ENCODE measurements at regions not wholly inside any gene's neighbourhood (a gene's known extent, or its start where the extent isn't known, plus 50 kb on each side); places are given as distances from the start of the nearest gene placed in this dataset.

DNA sequence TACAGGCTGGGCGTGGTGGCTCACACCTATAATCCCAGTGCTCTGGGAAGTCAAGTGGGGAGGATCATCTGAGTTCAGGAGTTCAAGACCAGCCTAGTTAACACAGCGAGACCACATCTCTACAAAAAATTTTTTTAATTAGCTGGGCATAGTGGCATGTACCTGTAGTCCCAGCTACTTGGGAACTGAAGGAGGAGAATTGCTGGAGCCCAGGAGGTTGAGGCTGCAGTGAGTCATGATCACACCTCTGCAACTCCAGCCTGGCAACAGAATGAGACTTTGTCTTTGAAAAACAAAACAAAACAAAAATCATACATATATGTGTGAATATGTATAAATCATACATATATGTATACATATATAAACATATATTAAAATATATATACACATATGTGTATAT, 54.1 kb upstream of the MARCHF10 start:
- BruUV-seq (replicated peaks), result no TSS peak
- no peak overlapping the region for H3K27ac Mint-ChIP-seq (ENCODE audit: low read depth, unreplicated experiment)
- H3K27me3 Mint-ChIP-seq (ENCODE audit: insufficient read depth, unreplicated experiment), result no peaks in the 10 kb centered on the region
- H3K36me3 Mint-ChIP-seq (ENCODE audit: insufficient read depth, unreplicated experiment), result no peaks in the 10 kb centered on the region
- H3K4me3 Mint-ChIP-seq (ENCODE audit: unreplicated experiment), result no peak overlapping the region
- POLR2A ChIA-PET, result interaction anchor here (1.2 kb wide), 1 partner anchor 14 kb away, joined by 6 read pairs; no protein-coding TSS in a partner anchor
- peak; percentile 41 for DNase-seq (ENCODE audit: unreplicated experiment)
- CTCF ChIA-PET, result interaction anchor here (0.7 kb wide), 1 partner anchor 35 kb away, joined by 3 read pairs; no protein-coding TSS in a partner anchor
- no peaks in the 10 kb centered on the region for H3K9me3 Mint-ChIP-seq (ENCODE audit: unreplicated experiment)
- TF ChIP-seq, protein P1, sequence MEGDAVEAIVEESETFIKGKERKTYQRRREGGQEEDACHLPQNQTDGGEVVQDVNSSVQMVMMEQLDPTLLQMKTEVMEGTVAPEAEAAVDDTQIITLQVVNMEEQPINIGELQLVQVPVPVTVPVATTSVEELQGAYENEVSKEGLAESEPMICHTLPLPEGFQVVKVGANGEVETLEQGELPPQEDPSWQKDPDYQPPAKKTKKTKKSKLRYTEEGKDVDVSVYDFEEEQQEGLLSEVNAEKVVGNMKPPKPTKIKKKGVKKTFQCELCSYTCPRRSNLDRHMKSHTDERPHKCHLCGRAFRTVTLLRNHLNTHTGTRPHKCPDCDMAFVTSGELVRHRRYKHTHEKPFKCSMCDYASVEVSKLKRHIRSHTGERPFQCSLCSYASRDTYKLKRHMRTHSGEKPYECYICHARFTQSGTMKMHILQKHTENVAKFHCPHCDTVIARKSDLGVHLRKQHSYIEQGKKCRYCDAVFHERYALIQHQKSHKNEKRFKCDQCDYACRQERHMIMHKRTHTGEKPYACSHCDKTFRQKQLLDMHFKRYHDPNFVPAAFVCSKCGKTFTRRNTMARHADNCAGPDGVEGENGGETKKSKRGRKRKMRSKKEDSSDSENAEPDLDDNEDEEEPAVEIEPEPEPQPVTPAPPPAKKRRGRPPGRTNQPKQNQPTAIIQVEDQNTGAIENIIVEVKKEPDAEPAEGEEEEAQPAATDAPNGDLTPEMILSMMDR (IDR thresholded peaks at IDR 0.05; ENCODE audit: unreplicated experiment), result no peak
- no peaks in the 10 kb centered on the region for H3K4me1 Mint-ChIP-seq (ENCODE audit: insufficient read depth, unreplicated experiment)
- intact Hi-C loops (cut with micrococcal nuclease), result loop anchor here (5.0 kb wide), 1 partner anchor 40 kb away; no protein-coding TSS in a partner anchor

DNA sequence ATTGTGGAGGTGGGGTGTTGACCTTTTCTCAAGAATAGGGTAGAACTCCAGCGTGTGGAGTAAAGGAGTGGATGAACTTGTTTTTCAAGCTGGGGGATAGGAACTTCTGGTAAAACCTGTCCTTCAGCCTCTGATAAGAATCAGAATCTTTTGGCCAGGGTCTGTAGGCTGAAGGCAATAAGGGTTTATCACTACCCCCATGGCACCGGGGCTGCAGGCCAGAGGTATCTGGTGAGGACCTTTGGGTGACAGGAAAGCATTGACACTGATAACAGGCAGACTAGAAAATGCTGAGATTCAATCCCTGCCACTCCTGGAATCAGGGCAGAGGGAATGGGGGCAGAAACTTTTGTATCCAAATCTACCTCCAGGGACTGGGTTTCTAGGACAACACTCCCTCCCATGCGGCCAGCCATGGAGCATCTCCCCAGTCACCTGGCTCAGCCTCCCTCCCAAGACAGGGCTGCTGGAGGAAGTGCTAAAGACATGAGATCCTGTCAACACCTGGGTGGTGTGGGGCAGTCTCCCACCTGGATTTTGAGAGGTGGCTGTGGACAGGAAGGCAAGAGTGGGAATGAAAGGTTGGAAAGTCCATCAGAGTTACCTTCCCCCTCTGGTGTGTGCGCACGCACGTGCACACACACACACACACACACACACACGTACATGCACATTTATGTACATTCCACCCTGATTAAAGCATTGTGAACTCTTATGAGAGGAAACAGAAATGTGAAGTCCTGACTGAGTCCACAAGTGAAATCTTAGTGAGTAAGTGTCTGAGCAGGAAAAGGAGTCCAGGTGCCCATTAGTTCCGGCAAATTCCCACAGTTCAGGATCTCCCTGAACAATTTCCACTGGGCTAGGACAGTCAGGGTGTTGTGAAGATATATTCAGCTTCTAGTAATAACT, 53.1 kb upstream of the MARCHF10 start:
- Mint-ChIP-seq H3K4me3 (ENCODE audit: unreplicated experiment) (no peak overlapping the region), H3K36me3 (ENCODE audit: insufficient read depth, unreplicated experiment) (no peaks in the 10 kb centered on the region), H3K9me3 (ENCODE audit: unreplicated experiment) (no peaks in the 10 kb centered on the region), H3K27me3 (ENCODE audit: insufficient read depth, unreplicated experiment) (no peaks in the 10 kb centered on the region), H3K4me1 (ENCODE audit: insufficient read depth, unreplicated experiment) (no peaks in the 10 kb centered on the region), H3K27ac (ENCODE audit: low read depth, unreplicated experiment) (no peak overlapping the region)
- no peak for DNase-seq (ENCODE audit: unreplicated experiment)
- BruUV-seq (replicated peaks), result no TSS peak
- ChIA-PET POLR2A (no interaction called here), CTCF (interaction anchor here (0.7 kb wide), 2 partner anchors 34 to 190 kb away, joined by 3 read pairs; no protein-coding TSS in a partner anchor)
- TF ChIP-seq, protein P1 (IDR thresholded peaks at IDR 0.05; ENCODE audit: unreplicated experiment), result no peak
- intact Hi-C loops (cut with micrococcal nuclease), result loop anchor here (5.0 kb wide), 1 partner anchor 39 kb away; no protein-coding TSS in a partner anchor

DNA sequence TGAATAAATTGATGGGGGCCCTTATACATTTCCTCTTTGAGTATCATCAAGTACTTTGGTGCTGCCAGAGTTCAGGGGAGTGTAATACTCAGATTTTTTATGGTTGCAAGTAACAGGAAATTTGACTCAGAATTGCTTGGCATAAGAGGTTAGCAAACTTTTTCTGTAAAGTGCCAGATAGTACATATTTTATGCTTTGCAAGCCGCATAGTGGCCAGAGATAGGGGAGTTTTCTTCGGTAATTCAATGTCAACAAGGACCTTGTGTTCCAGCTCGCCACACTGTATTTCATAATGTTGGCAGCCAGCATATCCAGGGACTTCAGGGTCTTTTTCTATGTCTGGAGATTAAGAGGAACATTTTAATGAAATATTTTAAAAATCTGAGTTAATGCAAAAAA, 51.0 kb upstream of the MARCHF10 start:
- no TSS peak for BruUV-seq (replicated peaks)
- intact Hi-C loops (cut with micrococcal nuclease), result no loop called here
- ChIA-PET CTCF (interaction anchor here (0.6 kb wide), 1 partner anchor 13 kb away, joined by 3 read pairs; no protein-coding TSS in a partner anchor), POLR2A (no interaction called here)
- Mint-ChIP-seq H3K27me3 (ENCODE audit: insufficient read depth, unreplicated experiment) (no peaks in the 10 kb centered on the region), H3K9me3 (ENCODE audit: unreplicated experiment) (no peaks in the 10 kb centered on the region), H3K27ac (ENCODE audit: low read depth, unreplicated experiment) (no peak overlapping the region), H3K4me3 (ENCODE audit: unreplicated experiment) (no peak overlapping the region), H3K36me3 (ENCODE audit: insufficient read depth, unreplicated experiment) (no peaks in the 10 kb centered on the region), H3K4me1 (ENCODE audit: insufficient read depth, unreplicated experiment) (no peaks in the 10 kb centered on the region)
- DNase-seq (ENCODE audit: unreplicated experiment), result peak; percentile 71
- TF ChIP-seq, protein P1 (IDR thresholded peaks at IDR 0.05; ENCODE audit: unreplicated experiment), result no peak

Data from MCF 10A (cell line).